ENCODE measurements at regions not wholly inside any gene's neighbourhood (a gene's known extent, or its start where the extent isn't known, plus 50 kb on each side); places are given as distances from the start of the nearest gene placed in this dataset.

- TF ChIP-seq CTCF (IDR thresholded peaks at IDR 0.05; ENCODE audit: low read depth, low read length, poor library complexity, severe bottlenecking) (no peak), EZH2phosphoT487 (IDR thresholded peaks at IDR 0.05; ENCODE audit: borderline replicate concordance, low read length) (no peak)
These were observed 456.6 kb upstream of the CELF4 start for GRCh38 chr18:38022234-38022633.

Measured in DOHH2 (cell line).